GM21619 (cell line): ENCODE measurements at regions not wholly inside any gene's neighbourhood (a gene's known extent, or its start where the extent isn't known, plus 50 kb on each side); places are given as distances from the start of the nearest gene placed in this dataset.
"Not testable (repeated sequence)": the region's sequence is repeated elsewhere in the genome, so short reads cannot be mapped to it uniquely, and the experiment has no call there.

Experiments
- ATAC-seq: cut with Tn5 transposase; IDR thresholded peaks from one replicate; pipeline ENCODE4 v1.9.1; 2021; ENCODE audit not compliant: unreplicated experiment

GRCh38 chrX:3882553-3882920 is 169.1 kb upstream of the PRKX start:
- ATAC-seq: not testable (repeated sequence)

DNA sequence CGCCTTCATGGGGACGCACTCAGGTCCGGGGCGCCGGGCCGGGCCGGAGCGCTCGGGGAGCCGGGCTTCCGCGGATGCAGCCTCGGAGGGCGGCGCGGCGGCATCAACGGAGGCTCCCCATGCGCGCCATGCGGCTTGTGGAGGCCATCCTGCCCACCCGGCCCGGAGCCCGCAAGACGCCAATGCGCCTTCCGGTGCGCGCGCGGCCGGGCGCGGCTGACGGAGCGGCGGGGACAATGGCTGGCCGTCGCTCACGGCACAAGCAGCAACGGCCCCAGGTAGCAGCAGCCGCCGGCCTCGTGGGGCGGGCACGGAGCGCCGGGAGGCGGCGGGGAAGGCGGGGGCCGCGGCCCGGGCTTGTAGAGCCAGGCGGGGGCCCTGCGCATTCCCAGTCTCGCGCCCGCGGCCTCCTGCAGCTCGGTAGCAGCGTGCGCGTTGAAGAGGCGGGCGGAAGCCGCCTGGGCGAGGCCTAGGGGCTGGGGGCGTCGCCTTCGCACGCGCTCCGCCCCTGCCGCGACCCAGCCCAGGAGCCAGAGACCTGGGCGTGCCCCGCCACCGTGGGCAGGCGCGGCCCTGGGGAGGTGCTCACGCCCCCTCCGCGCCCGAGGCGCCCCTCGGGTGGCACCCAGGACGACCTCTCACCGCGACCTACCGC is 168.6 kb upstream of the PRKX start:
- ATAC-seq: peak; percentile 95

DNA sequence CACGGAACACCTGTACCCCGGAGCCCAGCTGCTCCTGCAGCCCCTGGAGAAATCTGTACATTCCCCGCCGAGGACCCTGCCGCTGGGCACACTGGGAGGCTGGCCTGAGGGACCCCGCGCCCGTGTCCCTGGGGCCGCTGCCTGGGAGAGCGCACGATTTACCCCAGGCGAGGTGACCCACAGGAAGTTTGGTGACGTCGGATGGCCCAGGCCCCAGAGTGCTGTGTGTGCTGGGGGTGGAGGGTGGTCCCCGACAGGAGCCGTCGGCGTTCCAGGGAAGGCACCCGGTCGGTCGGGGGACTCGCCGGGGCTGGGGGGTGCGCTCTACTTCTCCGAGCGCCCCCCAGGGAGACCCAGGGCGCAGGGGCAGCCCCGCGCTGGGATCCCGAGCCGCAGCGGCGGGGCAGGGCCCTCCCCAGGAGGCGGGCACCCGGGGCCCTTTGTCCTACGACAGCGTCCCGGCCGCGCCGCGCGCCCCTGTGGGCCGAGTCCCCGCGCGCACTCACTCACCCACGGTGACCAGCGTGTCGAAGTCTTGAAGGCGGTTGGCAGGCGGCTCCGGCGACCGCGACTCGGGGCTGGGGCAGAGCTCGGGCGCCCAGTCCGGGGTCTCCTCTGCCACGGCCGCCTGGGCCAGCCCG is 167.9 kb upstream of the PRKX start:
- peak; percentile 37 for ATAC-seq

DNA sequence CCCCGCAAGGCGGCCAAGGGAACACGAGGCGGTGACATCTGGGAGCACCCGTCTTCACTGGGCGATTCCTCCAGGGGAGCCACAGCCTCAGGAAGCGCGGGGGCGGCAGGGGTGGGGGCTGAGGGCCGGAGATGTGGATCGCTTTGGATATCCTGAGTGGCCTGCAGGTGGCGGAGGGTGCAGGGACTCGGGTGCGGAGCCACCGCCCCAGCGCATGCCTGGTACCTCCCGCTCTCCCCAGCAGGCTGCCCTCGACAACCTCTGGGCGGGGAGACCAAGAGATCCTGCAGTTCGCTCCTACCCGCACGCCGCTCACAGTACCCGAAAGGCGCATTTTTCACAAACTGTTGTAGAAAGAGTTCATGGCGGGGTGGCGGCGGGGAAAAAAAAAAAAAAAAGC is 162.9 kb upstream of the PRKX start:
- not testable (repeated sequence) for ATAC-seq

DNA sequence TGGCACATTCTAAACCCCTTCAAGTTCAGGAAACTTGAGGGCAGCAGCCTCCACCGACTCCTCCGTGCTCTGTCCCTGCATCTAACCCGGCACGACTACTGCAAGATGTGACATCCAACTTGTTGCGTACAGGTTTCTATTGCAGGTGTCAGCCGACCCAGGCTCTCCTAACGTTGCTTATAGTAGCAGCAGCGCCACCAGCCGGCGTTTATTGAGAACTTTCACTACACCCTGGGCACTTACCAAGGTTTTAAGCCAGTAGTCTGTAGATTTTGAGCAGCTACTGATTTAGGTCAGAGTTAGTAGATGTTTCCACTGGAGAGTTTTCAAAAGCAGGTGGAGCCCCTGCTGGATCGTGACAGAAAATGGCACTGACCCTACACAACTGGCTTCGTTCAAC is 162.2 kb upstream of the PRKX start:
- ATAC-seq: not testable (repeated sequence)

DNA sequence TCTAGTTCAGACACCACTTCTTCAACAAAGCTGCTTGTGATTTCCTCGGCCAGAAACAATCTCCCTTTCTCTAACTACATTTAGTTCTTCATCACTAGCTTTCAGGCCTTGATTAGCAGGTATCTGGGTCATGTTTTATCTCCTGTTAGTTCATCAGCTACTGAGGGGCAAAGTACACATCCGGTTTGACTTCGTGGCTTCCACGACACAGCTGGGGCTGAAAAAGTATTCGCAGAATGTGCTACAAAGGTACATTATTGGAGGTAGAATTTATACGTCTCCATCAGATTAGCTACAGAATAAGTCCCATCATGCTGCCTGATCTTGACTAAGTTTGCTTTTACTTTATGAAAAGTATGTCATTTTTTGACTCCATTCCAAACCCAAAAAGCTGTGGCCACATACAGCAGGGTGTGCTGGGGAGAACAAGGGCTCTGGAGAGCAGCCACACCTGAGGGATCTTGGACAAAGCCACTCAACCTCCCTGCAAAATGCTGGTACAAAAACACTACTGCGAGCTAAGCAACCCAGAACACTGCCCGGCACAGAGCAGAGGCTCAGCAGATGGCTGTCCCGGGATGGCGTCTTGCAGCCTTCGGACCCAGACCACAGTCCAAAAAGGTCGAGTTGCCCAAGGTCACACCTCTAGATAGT is 158.9 kb upstream of the PRKX start:
- ATAC-seq: not testable (repeated sequence)

DNA sequence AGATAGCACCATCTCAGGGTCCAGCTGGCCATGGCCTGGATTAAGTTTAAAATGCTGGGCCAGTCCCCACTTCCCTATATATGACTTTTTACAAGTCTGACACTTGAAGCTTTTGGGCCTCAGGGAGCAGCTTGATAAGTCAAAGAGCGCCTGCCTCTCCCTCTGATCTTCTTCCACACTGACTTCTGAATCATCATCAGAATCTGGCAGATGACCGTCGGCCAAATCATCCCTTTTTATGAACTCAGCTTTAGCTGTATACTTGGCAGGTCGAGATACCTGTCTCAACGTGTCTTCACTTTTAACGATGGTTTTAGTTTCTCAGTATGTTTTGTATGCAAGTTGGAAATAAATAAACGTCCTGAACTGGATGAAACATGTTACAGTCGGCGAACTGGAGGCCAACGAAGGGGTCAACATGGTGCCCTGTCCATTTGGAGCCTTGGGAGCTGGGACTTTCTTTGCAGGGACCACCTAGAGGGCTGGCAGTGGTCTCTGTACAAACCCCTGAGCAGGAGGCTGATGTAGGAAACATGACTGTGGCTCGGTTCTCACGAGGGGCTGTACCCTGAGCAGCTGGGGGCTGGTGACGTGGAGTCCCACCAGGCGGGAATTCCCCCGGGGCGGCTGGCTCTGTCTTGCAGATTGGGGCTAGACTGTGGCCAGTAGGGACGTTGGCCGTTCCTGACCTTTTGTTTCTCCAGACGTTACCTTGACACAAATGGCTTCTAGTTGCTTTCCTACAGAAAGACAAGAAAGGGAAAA is 153.8 kb upstream of the PRKX start:
- not testable (repeated sequence) for ATAC-seq

DNA sequence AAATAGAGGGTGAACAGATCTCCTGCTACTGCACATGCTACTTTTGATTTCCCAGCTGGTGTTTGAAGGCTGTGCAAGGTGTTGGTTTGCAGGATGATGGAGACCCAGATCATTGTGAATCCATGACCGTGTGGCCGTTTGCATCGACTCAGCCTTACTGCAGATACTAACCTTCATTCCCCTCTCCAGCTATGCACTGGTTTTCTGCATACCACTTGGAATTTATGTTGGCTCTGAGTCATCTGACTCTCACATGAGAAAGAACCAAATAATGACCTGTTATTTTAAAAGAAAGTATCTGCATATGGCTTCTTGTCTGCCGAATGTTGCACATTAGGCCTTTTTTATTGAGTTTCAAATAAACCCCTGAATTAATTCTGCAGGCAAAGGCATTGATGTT is 144.9 kb upstream of the PRKX start:
- not testable (repeated sequence) for ATAC-seq

DNA sequence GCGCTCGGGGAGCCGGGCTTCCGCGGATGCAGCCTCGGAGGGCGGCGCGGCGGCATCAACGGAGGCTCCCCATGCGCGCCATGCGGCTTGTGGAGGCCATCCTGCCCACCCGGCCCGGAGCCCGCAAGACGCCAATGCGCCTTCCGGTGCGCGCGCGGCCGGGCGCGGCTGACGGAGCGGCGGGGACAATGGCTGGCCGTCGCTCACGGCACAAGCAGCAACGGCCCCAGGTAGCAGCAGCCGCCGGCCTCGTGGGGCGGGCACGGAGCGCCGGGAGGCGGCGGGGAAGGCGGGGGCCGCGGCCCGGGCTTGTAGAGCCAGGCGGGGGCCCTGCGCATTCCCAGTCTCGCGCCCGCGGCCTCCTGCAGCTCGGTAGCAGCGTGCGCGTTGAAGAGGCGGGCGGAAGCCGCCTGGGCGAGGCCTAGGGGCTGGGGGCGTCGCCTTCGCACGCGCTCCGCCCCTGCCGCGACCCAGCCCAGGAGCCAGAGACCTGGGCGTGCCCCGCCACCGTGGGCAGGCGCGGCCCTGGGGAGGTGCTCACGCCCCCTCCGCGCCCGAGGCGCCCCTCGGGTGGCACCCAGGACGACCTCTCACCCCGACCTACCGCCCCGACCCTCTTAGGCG is 130.2 kb upstream of the PRKX start:
- peak; percentile 81 for ATAC-seq

DNA sequence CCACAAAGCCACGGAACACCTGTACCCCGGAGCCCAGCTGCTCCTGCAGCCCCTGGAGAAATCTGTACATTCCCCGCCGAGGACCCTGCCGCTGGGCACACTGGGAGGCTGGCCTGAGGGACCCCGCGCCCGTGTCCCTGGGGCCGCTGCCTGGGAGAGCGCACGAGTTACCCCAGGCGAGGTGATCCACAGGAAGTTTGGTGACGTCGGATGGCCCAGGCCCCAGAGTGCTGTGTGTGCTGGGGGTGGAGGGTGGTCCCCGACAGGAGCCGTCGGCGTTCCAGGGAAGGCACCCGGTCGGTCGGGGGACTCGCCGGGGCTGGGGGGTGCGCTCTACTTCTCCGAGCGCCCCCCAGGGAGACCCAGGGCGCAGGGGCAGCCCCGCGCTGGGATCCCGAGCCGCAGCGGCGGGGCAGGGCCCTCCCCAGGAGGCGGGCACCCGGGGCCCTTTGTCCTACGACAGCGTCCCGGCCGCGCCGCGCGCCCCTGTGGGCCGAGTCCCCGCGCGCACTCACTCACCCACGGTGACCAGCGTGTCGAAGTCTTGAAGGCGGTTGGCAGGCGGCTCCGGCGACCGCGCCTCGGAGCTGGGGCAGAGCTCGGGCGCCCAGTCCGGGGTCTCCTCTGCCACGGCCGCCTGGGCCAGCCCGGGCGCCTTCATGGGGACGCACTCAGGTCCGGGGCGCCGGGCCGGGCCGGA is 129.5 kb upstream of the PRKX start:
- peak; percentile 82 for ATAC-seq

DNA sequence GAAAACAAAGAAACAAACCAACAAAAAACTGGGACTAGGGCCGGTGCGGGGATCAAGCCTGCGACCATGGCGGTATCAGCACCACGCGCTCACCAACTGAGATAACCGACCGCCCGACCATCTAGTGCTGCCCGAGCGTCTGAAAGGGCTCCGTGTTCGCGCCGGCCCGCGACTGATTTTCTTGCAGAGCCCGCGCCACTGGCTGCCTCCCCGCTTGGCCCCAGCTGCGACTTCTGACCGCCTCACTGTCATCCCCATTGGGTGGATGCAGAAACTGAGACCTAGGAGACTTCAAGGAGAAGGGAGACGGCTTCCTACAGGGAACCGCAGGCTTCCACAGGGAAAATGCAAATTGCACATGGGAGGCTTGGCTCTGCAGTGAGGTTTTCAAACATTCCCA is 125.3 kb upstream of the PRKX start:
- ATAC-seq: not testable (repeated sequence)

- not testable (repeated sequence) for ATAC-seq
Measured at GRCh38 chrX:3837958-3838643, 124.7 kb upstream of the PRKX start.

- not testable (repeated sequence) for ATAC-seq
Measured at GRCh38 chrX:3837211-3837610, 123.8 kb upstream of the PRKX start.

DNA sequence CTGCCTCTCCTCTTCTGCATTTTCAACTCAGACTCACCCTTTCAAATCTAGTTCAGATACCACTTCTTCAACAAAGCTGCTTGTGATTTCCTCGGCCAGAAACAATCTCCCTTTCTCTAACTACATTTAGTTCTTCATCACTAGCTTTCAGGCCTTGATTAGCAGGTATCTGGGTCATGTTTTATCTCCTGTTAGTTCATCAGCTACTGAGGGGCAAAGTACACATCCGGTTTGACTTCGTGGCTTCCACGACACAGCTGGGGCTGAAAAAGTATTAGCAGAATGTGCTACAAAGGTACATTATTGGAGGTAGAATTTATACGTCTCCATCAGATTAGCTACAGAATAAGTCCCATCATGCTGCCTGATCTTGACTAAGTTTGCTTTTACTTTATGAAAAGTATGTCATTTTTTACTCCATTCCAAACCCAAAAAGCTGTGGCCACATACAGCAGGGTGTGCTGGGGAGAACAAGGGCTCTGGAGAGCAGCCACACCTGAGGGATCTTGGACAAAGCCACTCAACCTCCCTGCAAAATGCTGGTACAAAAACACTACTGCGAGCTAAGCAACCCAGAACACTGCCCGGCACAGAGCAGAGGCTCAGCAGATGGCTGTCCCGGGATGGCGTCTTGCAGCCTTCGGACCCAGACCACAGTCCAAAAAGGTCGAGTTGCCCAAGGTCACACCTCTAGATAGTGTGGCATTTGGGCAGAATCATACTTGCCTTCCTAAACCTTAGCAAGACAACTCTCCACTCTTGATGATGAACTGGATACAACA is 120.5 kb upstream of the PRKX start:
- ATAC-seq: not testable (repeated sequence)

GRCh38 chrX:3830020-3830419 is 116.6 kb upstream of the PRKX start:
- ATAC-seq: not testable (repeated sequence)

DNA sequence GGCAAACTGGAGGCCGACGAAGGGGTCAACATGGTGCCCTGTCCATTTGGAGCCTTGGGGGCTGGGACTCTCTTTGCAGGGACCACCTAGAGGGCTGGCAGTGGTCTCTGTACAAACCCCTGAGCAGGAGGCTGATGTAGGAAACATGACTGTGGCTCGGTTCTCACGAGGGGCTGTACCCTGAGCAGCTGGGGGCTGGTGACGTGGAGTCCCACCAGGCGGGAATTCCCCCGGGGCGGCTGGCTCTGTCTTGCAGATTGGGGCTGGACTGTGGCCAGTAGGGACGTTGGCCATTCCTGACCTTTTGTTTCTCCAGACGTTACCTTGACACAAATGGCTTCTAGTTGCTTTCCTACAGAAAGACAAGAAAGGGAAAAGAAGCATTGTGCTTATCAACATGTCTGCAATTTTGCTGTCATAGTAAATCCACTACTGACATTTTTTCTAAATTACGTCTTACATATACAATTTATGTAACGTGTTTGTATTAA is 115.6 kb upstream of the PRKX start:
- not testable (repeated sequence) for ATAC-seq

- ATAC-seq: not testable (repeated sequence)
Measured at GRCh38 chrX:3828378-3829040, 115.1 kb upstream of the PRKX start.

- peak; percentile 53 for ATAC-seq
Measured at GRCh38 chrX:3824008-3824407, 110.6 kb upstream of the PRKX start.
